HCT116 (cell line): ENCODE measurements at regions not wholly inside any gene's neighbourhood (a gene's known extent, or its start where the extent isn't known, plus 50 kb on each side); places are given as distances from the start of the nearest gene placed in this dataset.

Experiments used
- ATAC-seq: fragments of 200-7000 bp; cut with Tn5 transposase; 2 replicates; pipeline ENCODE4 v1.9.1; 2020; ENCODE audit warnings: mild to moderate bottlenecking, moderate library complexity
- BruUV-seq: library from RNA; stranded (reverse); fragments of 400-500 nt; replicated peaks from 2 replicates; lab custom pipeline; 2021; lab: Mats Ljungman, UMichigan
- CTCF ChIA-PET: fragments of 300-600 bp; sonication (Branson Sonifier 250); formaldehyde crosslinking; loops from one replicate; lab custom pipeline; 2021; ENCODE audit warnings: antibody characterized with exemption; lab: Charles Lee
- POLR2A ChIA-PET: fragments of 300-600, 350-600 bp; sonication (Branson Sonifier 250); formaldehyde crosslinking; loops from one replicate; lab custom pipeline; 2021; ENCODE audit warnings: antibody characterized with exemption; lab: Charles Lee
- RAD21 ChIA-PET, 2 experiments: fragments of 300-600 bp; sonication (Branson Sonifier 250); formaldehyde crosslinking; loops; one replicate each; lab custom pipeline; 2023; ENCODE audit warnings: low total read pairs in 2 of 2; ENCODE audit not compliant: uncharacterized antibody in 2 of 2, unreplicated experiment in 2 of 2, low non-redundant PET in 1 of 2; lab: Charles Lee
- DNase-seq: peaks from one replicate; pipeline ENCODE4 v3.0.0-alpha.2; 2010; ENCODE audit warnings: low read depth, low spot score
- H2AFZ ChIP-seq: fragments of 200-600 bp; shearing (Covaris generic), sonication (generic); 2 replicates; pipeline ENCODE4 v1.6.1; 2017; ENCODE audit warnings: low read depth, mixed run types, mixed read lengths, antibody characterized with exemption, low read length; ENCODE audit not compliant: poor library complexity, severe bottlenecking
- H3K27ac ChIP-seq: 2 replicates; pipeline ENCODE4 v1.5.1; 2012; ENCODE audit warnings: low read depth, low read length
- H3K27me3 ChIP-seq: fragments of 200-600 bp; sonication (generic); 2 replicates; pipeline ENCODE4 v1.6.1; 2016; ENCODE audit warnings: mixed run types, low read length, mixed read lengths; ENCODE audit not compliant: insufficient read depth
- H3K36me3 ChIP-seq, 2 experiments: fragments of 200-500 bp in 1 of 2; fragments of 200-600 bp in 1 of 2; sonication (Bioruptor generic) in 1 of 2; sonication (generic) in 1 of 2; 2 replicates each; pipeline versions ENCODE4 v1.5.1 to v1.6.1; 2014 to 2016; ENCODE audit warnings: low read length in 2 of 2, inconsistent platforms in 1 of 2, mixed read lengths in 1 of 2, mixed run types in 1 of 2; ENCODE audit not compliant: insufficient read depth in 2 of 2, control insufficient read depth in 1 of 2
- H3K4me1 ChIP-seq, 2 experiments: fragments of 200-600 bp in 1 of 2; sonication (generic) in 1 of 2; 2 replicates each; pipeline versions ENCODE4 v1.5.1 to v1.6.1; 2012 to 2017; ENCODE audit warnings: low read length in 2 of 2, inconsistent platforms in 1 of 2, mild to moderate bottlenecking in 1 of 2, mixed read lengths in 1 of 2, mixed run types in 1 of 2, moderate library complexity in 1 of 2; ENCODE audit not compliant: insufficient read depth in 2 of 2, control insufficient read depth in 1 of 2
- H3K4me2 ChIP-seq: fragments of 200-600 bp; sonication (generic); 2 replicates; pipeline ENCODE4 v1.6.1; 2017; ENCODE audit warnings: mixed run types, low read length, mixed read lengths
- H3K4me3 ChIP-seq, 2 experiments: fragments of 200-600 bp in 1 of 2; sonication (generic) in 1 of 2; replicated peaks in 1 of 2; 2 replicates each; pipeline ENCODE4 v1.5.1; 2011 to 2016; ENCODE audit warnings: low read length in 2 of 2, control low read depth in 1 of 2, low read depth in 1 of 2, mild to moderate bottlenecking in 1 of 2, mixed read lengths in 1 of 2, mixed run types in 1 of 2
- H3K79me2 ChIP-seq: fragments of 200-600 bp; sonication (generic); 2 replicates; pipeline ENCODE4 v1.6.1; 2017; ENCODE audit warnings: mild to moderate bottlenecking, mixed run types, low read length, moderate library complexity, mixed read lengths; ENCODE audit not compliant: insufficient read depth
- H3K9ac ChIP-seq: fragments of 200-600 bp; sonication (generic); 2 replicates; pipeline ENCODE4 v1.6.1; 2016; ENCODE audit warnings: low read length, mixed read lengths
- H3K9me2 ChIP-seq: fragments of 200-600 bp; sonication (generic), shearing (Covaris generic); 2 replicates; pipeline ENCODE4 v1.6.1; 2017; ENCODE audit warnings: mixed run types, mild to moderate bottlenecking, moderate library complexity; ENCODE audit not compliant: insufficient read depth
- H3K9me3 ChIP-seq, 2 experiments: fragments of 200-500 bp in 1 of 2; fragments of 200-600 bp in 1 of 2; sonication (Bioruptor generic) in 1 of 2; sonication (generic) in 1 of 2; 2 replicates each; pipeline ENCODE4 v1.6.1; 2014 to 2017; ENCODE audit warnings: low read length in 2 of 2, mixed read lengths in 2 of 2, inconsistent platforms in 1 of 2, low read depth in 1 of 2, mild to moderate bottlenecking in 1 of 2, mixed run types in 1 of 2, moderate library complexity in 1 of 2; ENCODE audit not compliant: control insufficient read depth in 1 of 2, insufficient read depth in 1 of 2
- H4K20me1 ChIP-seq: fragments of 200-600 bp; sonication (generic), shearing (Covaris generic); 2 replicates; pipeline ENCODE4 v1.6.1; 2017; ENCODE audit warnings: mixed run types, mild to moderate bottlenecking, moderate library complexity; ENCODE audit not compliant: insufficient read depth
- CBX3 ChIP-seq: IDR thresholded peaks from 2 replicates; pipeline ENCODE4 v1.6.1; 2012; ENCODE audit warnings: low read depth
- EZH2 ChIP-seq: fragments of 200-600 bp; sonication (generic); IDR thresholded peaks from 2 replicates; pipeline ENCODE4 v1.6.1; 2017; ENCODE audit warnings: antibody characterized with exemption, mixed run types
- JUND ChIP-seq: IDR thresholded peaks from 2 replicates; pipeline ENCODE4 v1.6.1; 2012
- RAD21 ChIP-seq: IDR thresholded peaks from 2 replicates; pipeline ENCODE4 v1.6.1; 2012; ENCODE audit warnings: low read depth, mild to moderate bottlenecking
- TCF7L2 ChIP-seq: IDR thresholded peaks from 2 replicates; pipeline ENCODE4 v1.7.0; 2011; ENCODE audit warnings: borderline replicate concordance, inconsistent platforms; ENCODE audit not compliant: insufficient read depth, insufficient read length; ENCODE audit errors: extremely low read depth
- YY1 ChIP-seq: IDR thresholded peaks from 2 replicates; pipeline ENCODE4 v1.6.1; 2011; ENCODE audit warnings: low read length, low read depth, moderate library complexity, mild to moderate bottlenecking; ENCODE audit not compliant: insufficient replicate concordance; ENCODE audit errors: extremely low read depth
- intact Hi-C: fragments of 100-400 bp; cut with micrococcal nuclease; formaldehyde crosslinking; loops from 2 replicates; pipeline ENCODE4 v1.10.0; 2022
- TF ChIP-seq, protein P1 (sequence below): IDR thresholded peaks from 2 replicates; pipeline ENCODE4 v1.6.1; 2012; ENCODE audit warnings: low read depth
- TF ChIP-seq, protein P2 (sequence below): IDR thresholded peaks from 2 replicates; pipeline ENCODE4 v1.6.1; 2012
- TF ChIP-seq, protein P3 (sequence below): IDR thresholded peaks from 2 replicates; pipeline ENCODE4 v1.6.1; 2011; ENCODE audit warnings: mild to moderate bottlenecking, low read length, moderate library complexity; ENCODE audit not compliant: insufficient replicate concordance; ENCODE audit errors: extremely low read depth

DNA sequence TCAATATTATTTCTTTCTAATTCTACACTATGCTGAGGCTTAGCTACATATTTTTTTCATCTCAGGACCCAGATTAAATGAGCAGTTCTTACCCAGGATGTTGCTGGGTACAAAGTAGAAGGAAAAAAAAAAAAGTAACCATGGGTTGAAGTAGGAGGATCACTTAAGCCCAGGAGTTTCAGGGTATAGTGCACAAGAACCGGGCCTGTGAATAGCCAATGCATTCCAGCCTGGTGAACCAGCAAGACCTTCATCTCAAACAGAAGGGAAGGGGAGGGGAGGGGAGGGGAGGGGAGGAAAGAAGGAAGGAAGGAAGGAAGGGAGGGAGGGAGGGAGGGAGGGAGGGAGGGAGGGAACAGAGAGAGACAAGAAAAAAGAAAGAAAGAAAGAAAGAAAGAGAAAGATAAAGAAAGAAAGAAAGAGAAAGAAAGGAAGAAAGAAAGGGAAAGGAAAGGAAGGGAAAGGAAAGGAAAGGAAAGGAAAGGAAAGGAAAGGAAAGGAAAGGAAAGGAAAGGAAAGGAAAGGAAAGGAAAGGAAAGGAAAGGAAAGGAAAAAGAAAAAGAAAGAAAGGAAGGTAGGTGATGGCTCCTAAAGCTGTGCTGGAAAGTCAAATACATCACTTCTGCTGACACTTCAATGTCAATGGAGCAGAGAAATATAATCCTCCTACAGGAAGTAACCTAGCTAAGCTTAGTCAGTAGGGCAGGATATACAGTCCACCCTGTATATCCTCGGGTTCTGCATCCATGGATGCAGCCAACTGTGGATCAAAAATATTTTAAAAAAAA is 206.8 kb upstream of the TGFBR2 start:
- DNase-seq = no peak

More for the DNA sequence above, 206.8 kb upstream of the TGFBR2 start:
- no peak overlapping the region for H3K27ac ChIP-seq
- no peak for ATAC-seq
- no peaks in the 10 kb centered on the region for H3K9me2 ChIP-seq
- CTCF ChIA-PET = no interaction called here
- H3K36me3 ChIP-seq = no peaks in the 10 kb centered on the region
- intact Hi-C loops = no loop called here
- POLR2A ChIA-PET = no interaction called here
- no peaks in the 10 kb centered on the region for H4K20me1 ChIP-seq
- no peak overlapping the region for H3K4me3 ChIP-seq
- H3K79me2 ChIP-seq = no peaks in the 10 kb centered on the region
- RAD21 ChIA-PET = no interaction called here
- TF ChIP-seq CBX3 (no peak), TCF7L2 (no peak), RAD21 (no peak), EZH2 (no peak), YY1 (no peak), JUND (no peak)
- TF ChIP-seq, protein P1, sequence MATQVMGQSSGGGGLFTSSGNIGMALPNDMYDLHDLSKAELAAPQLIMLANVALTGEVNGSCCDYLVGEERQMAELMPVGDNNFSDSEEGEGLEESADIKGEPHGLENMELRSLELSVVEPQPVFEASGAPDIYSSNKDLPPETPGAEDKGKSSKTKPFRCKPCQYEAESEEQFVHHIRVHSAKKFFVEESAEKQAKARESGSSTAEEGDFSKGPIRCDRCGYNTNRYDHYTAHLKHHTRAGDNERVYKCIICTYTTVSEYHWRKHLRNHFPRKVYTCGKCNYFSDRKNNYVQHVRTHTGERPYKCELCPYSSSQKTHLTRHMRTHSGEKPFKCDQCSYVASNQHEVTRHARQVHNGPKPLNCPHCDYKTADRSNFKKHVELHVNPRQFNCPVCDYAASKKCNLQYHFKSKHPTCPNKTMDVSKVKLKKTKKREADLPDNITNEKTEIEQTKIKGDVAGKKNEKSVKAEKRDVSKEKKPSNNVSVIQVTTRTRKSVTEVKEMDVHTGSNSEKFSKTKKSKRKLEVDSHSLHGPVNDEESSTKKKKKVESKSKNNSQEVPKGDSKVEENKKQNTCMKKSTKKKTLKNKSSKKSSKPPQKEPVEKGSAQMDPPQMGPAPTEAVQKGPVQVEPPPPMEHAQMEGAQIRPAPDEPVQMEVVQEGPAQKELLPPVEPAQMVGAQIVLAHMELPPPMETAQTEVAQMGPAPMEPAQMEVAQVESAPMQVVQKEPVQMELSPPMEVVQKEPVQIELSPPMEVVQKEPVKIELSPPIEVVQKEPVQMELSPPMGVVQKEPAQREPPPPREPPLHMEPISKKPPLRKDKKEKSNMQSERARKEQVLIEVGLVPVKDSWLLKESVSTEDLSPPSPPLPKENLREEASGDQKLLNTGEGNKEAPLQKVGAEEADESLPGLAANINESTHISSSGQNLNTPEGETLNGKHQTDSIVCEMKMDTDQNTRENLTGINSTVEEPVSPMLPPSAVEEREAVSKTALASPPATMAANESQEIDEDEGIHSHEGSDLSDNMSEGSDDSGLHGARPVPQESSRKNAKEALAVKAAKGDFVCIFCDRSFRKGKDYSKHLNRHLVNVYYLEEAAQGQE = no peak
- TF ChIP-seq, protein P2, sequence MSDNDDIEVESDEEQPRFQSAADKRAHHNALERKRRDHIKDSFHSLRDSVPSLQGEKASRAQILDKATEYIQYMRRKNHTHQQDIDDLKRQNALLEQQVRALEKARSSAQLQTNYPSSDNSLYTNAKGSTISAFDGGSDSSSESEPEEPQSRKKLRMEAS = no peak
- TF ChIP-seq, protein P3, sequence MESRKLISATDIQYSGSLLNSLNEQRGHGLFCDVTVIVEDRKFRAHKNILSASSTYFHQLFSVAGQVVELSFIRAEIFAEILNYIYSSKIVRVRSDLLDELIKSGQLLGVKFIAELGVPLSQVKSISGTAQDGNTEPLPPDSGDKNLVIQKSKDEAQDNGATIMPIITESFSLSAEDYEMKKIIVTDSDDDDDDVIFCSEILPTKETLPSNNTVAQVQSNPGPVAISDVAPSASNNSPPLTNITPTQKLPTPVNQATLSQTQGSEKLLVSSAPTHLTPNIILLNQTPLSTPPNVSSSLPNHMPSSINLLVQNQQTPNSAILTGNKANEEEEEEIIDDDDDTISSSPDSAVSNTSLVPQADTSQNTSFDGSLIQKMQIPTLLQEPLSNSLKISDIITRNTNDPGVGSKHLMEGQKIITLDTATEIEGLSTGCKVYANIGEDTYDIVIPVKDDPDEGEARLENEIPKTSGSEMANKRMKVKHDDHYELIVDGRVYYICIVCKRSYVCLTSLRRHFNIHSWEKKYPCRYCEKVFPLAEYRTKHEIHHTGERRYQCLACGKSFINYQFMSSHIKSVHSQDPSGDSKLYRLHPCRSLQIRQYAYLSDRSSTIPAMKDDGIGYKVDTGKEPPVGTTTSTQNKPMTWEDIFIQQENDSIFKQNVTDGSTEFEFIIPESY = no peak
- H3K9ac ChIP-seq = no peak overlapping the region
- H3K4me1 ChIP-seq = no peaks in the 10 kb centered on the region
- BruUV-seq = no TSS peak
- no peak overlapping the region for H3K4me2 ChIP-seq
- H2AFZ ChIP-seq = no peak overlapping the region
- no peaks in the 10 kb centered on the region for H3K9me3 ChIP-seq
- H3K27me3 ChIP-seq = no peaks in the 10 kb centered on the region
